Astrocyte (in vitro differentiated cells and primary cell): ENCODE measurements at regions not wholly inside any gene's neighbourhood (a gene's known extent, or its start where the extent isn't known, plus 50 kb on each side); places are given as distances from the start of the nearest gene placed in this dataset.
"Not testable (repeated sequence)": the region's sequence is repeated elsewhere in the genome, so short reads cannot be mapped to it uniquely, and the experiment has no call there.

Experiments used
- EZH2 ChIP-seq: IDR thresholded peaks from 2 replicates; pipeline ENCODE4 v1.6.1; 2012; ENCODE audit warnings: mild to moderate bottlenecking, low read length, inconsistent platforms; ENCODE audit not compliant: insufficient read depth
- TF ChIP-seq, protein P1 (sequence below): IDR thresholded peaks from 2 replicates; pipeline ENCODE4 v1.5.1; 2011; ENCODE audit warnings: low read depth, mild to moderate bottlenecking, inconsistent platforms, low read length, moderate library complexity; ENCODE audit not compliant: insufficient read depth

DNA sequence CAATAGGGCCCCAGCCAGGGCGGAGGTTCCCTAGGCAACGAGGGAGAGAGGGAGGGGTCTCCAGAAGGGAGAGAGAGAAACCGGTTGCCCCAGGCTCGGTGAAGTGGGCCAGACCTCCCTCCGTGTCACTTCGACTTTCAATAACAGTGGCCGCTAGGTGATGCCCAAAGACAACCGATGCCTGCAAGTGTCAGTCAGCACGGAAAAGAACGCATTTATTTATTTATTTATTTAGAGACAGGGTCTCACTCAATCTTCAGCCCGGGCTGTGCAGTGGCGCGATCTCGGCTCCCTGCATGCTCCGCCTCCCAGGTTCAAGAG is 1504.1 kb upstream of the DEFB115 start:
- TF ChIP-seq, protein P1, sequence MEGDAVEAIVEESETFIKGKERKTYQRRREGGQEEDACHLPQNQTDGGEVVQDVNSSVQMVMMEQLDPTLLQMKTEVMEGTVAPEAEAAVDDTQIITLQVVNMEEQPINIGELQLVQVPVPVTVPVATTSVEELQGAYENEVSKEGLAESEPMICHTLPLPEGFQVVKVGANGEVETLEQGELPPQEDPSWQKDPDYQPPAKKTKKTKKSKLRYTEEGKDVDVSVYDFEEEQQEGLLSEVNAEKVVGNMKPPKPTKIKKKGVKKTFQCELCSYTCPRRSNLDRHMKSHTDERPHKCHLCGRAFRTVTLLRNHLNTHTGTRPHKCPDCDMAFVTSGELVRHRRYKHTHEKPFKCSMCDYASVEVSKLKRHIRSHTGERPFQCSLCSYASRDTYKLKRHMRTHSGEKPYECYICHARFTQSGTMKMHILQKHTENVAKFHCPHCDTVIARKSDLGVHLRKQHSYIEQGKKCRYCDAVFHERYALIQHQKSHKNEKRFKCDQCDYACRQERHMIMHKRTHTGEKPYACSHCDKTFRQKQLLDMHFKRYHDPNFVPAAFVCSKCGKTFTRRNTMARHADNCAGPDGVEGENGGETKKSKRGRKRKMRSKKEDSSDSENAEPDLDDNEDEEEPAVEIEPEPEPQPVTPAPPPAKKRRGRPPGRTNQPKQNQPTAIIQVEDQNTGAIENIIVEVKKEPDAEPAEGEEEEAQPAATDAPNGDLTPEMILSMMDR = not testable (repeated sequence)
- not testable (repeated sequence) for TF ChIP-seq EZH2
